HEK293 (cell line): ENCODE measurements at regions not wholly inside any gene's neighbourhood (a gene's known extent, or its start where the extent isn't known, plus 50 kb on each side); places are given as distances from the start of the nearest gene placed in this dataset.

ENCODE experiments used
- CTCF ChIP-seq: fragments of 450-650 bp; formaldehyde crosslinking; IDR thresholded peaks from 2 replicates; pipeline ENCODE4 v1.5.1; 2016; ENCODE audit warnings: missing biosample characterization, missing genetic modification characterization
- KLF1 ChIP-seq: fragments of 450-650 bp; formaldehyde crosslinking; IDR thresholded peaks from 2 replicates; pipeline ENCODE4 v1.5.1; 2016; ENCODE audit warnings: missing biosample characterization, missing genetic modification characterization
- REPIN1 ChIP-seq: fragments of 450-650 bp; formaldehyde crosslinking; IDR thresholded peaks from 2 replicates; pipeline ENCODE4 v1.5.1; 2017; ENCODE audit warnings: missing biosample characterization, missing genetic modification characterization, low read depth
- REST ChIP-seq: fragments of 450-650 bp; formaldehyde crosslinking; IDR thresholded peaks from 2 replicates; pipeline ENCODE4 v1.5.1; 2016; ENCODE audit warnings: missing biosample characterization, missing genetic modification characterization
- SALL2 ChIP-seq: fragments of 450-650 bp; formaldehyde crosslinking; IDR thresholded peaks from 2 replicates; pipeline ENCODE4 v1.5.0; 2017; ENCODE audit warnings: missing biosample characterization, mild to moderate bottlenecking, missing genetic modification characterization, borderline replicate concordance
- ZNF324 ChIP-seq: fragments of 450-650 bp; formaldehyde crosslinking; IDR thresholded peaks from 2 replicates; pipeline ENCODE4 v1.5.1; 2016; ENCODE audit warnings: missing biosample characterization, missing genetic modification characterization
- ZNF530 ChIP-seq: fragments of 450-650 bp; formaldehyde crosslinking; IDR thresholded peaks from 2 replicates; pipeline ENCODE4 v1.5.1; 2016; ENCODE audit warnings: low read depth, missing biosample characterization, missing genetic modification characterization
- ZNF624 ChIP-seq: fragments of 450-650 bp; formaldehyde crosslinking; IDR thresholded peaks from 2 replicates; pipeline ENCODE4 v1.5.1; 2017; ENCODE audit warnings: missing biosample characterization, missing genetic modification characterization
- ZNF645 ChIP-seq: fragments of 450-650 bp; formaldehyde crosslinking; IDR thresholded peaks from 2 replicates; pipeline ENCODE4; 2016; ENCODE audit warnings: missing biosample characterization, missing genetic modification characterization
- ZSCAN5A ChIP-seq: fragments of 450-650 bp; formaldehyde crosslinking; IDR thresholded peaks from 2 replicates; pipeline ENCODE4 v1.5.1; 2016; ENCODE audit warnings: missing biosample characterization, missing genetic modification characterization

GRCh38 chr3:56887402-56888025 is 85.8 kb upstream of the ARHGEF3 start:
- TF ChIP-seq SALL2 (tag by site-specific recombination) (no peak), CTCF (tag by site-specific recombination) (no peak), KLF1 (tag by site-specific recombination) (no peak), ZNF530 (tag by site-specific recombination) (no peak), REST (tag by site-specific recombination) (no peak), ZNF624 (tag by site-specific recombination) (no peak), REPIN1 (tag by site-specific recombination) (no peak), ZSCAN5A (tag by site-specific recombination) (no peak), ZNF645 (tag by site-specific recombination) (no peak), ZNF324 (tag by site-specific recombination) (no peak)
